ENCODE measurements at regions not wholly inside any gene's neighbourhood (a gene's known extent, or its start where the extent isn't known, plus 50 kb on each side); places are given as distances from the start of the nearest gene placed in this dataset.

- no peak for TF ChIP-seq EZH2 (IDR thresholded peaks at IDR 0.05; ENCODE audit: low read depth, unreplicated experiment)
- TF ChIP-seq, protein P1, sequence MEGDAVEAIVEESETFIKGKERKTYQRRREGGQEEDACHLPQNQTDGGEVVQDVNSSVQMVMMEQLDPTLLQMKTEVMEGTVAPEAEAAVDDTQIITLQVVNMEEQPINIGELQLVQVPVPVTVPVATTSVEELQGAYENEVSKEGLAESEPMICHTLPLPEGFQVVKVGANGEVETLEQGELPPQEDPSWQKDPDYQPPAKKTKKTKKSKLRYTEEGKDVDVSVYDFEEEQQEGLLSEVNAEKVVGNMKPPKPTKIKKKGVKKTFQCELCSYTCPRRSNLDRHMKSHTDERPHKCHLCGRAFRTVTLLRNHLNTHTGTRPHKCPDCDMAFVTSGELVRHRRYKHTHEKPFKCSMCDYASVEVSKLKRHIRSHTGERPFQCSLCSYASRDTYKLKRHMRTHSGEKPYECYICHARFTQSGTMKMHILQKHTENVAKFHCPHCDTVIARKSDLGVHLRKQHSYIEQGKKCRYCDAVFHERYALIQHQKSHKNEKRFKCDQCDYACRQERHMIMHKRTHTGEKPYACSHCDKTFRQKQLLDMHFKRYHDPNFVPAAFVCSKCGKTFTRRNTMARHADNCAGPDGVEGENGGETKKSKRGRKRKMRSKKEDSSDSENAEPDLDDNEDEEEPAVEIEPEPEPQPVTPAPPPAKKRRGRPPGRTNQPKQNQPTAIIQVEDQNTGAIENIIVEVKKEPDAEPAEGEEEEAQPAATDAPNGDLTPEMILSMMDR (conservative IDR thresholded peaks at IDR 0.05; ENCODE audit: low read depth in 2 of 2), result no peak
- no peak for TF ChIP-seq POLR2AphosphoS5 (IDR thresholded peaks at IDR 0.05; ENCODE audit: low read depth)
- no peak for TF ChIP-seq JUNB (IDR thresholded peaks at IDR 0.05; ENCODE audit: unreplicated experiment)
- TF ChIP-seq CREB1 (CRISPR knock-in tag; IDR thresholded peaks at IDR 0.05; ENCODE audit: low read depth), result no peak
- TF ChIP-seq, protein P2, sequence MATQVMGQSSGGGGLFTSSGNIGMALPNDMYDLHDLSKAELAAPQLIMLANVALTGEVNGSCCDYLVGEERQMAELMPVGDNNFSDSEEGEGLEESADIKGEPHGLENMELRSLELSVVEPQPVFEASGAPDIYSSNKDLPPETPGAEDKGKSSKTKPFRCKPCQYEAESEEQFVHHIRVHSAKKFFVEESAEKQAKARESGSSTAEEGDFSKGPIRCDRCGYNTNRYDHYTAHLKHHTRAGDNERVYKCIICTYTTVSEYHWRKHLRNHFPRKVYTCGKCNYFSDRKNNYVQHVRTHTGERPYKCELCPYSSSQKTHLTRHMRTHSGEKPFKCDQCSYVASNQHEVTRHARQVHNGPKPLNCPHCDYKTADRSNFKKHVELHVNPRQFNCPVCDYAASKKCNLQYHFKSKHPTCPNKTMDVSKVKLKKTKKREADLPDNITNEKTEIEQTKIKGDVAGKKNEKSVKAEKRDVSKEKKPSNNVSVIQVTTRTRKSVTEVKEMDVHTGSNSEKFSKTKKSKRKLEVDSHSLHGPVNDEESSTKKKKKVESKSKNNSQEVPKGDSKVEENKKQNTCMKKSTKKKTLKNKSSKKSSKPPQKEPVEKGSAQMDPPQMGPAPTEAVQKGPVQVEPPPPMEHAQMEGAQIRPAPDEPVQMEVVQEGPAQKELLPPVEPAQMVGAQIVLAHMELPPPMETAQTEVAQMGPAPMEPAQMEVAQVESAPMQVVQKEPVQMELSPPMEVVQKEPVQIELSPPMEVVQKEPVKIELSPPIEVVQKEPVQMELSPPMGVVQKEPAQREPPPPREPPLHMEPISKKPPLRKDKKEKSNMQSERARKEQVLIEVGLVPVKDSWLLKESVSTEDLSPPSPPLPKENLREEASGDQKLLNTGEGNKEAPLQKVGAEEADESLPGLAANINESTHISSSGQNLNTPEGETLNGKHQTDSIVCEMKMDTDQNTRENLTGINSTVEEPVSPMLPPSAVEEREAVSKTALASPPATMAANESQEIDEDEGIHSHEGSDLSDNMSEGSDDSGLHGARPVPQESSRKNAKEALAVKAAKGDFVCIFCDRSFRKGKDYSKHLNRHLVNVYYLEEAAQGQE (IDR thresholded peaks at IDR 0.05; ENCODE audit: unreplicated experiment), result no peak
- TF ChIP-seq EZH2phosphoT487 (IDR thresholded peaks at IDR 0.05; ENCODE audit: unreplicated experiment), result no peak
Observed at GRCh38 chr6:74213995-74214394, 518.0 kb downstream of the CD109 start.

Data from GM23338 (cell line).